Upper lobe of left lung (tissue), 6 donors: ENCODE measurements at regions not wholly inside any gene's neighbourhood (a gene's known extent, or its start where the extent isn't known, plus 50 kb on each side); places are given as distances from the start of the nearest gene placed in this dataset.
"Not testable (repeated sequence)": the region's sequence is repeated elsewhere in the genome, so short reads cannot be mapped to it uniquely, and the experiment has no call there.

Experiments used
- ATAC-seq, 2 donors: fragments of 200-7000 bp; cut with Tn5 transposase; one replicate each; pipeline ENCODE4 v1.9.1; 2022; ENCODE audit warnings: mild to moderate bottlenecking in 2 of 2, moderate library complexity in 2 of 2; ENCODE audit not compliant: low FRiP score in 2 of 2
- DNase-seq, 2 donors: peaks; one replicate each; pipeline ENCODE4 v3.0.0-alpha.2; 2019 to 2020
- H3K27ac ChIP-seq, 4 donors: fragments of 200-600 bp; sonication (generic); one replicate each; pipeline ENCODE4 v1.5.1; 2016 to 2019
- H3K27me3 ChIP-seq, 4 donors: fragments of 200-600 bp; sonication (generic); one replicate each; pipeline ENCODE4 v1.5.1; 2017 to 2019
- H3K36me3 ChIP-seq, 4 donors: fragments of 200-600 bp; sonication (generic); one replicate each; pipeline ENCODE4 v1.5.1; 2016 to 2019
- H3K4me1 ChIP-seq, 4 donors: fragments of 200-600 bp; sonication (generic); one replicate each; pipeline ENCODE4 v1.5.1; 2018 to 2019
- H3K4me3 ChIP-seq, 4 donors: fragments of 200-600 bp; sonication (generic); one replicate each; pipeline ENCODE4 v1.5.1; 2017 to 2019; ENCODE audit warnings: mild to moderate bottlenecking in 2 of 4, moderate library complexity in 1 of 4
- H3K9me3 ChIP-seq, 4 donors: fragments of 200-600 bp; sonication (generic); one replicate each; pipeline ENCODE4 v1.5.1; 2018 to 2019
- EP300 ChIP-seq, 4 donors: sonication (generic); formaldehyde crosslinking; IDR thresholded peaks; one replicate each; pipeline ENCODE4 v1.5.1; 2017; ENCODE audit warnings: antibody characterized with exemption in 4 of 4, control low read depth in 2 of 4
- POLR2A ChIP-seq, 4 donors: fragments of 450-650 bp; IDR thresholded peaks; one replicate each; pipeline ENCODE4 v1.5.1; 2016 to 2017; ENCODE audit warnings: antibody characterized with exemption in 4 of 4, mild to moderate bottlenecking in 2 of 4
- POLR2AphosphoS5 ChIP-seq, 2 donors: sonication (generic); formaldehyde crosslinking; IDR thresholded peaks; one replicate each; pipeline ENCODE4 v1.5.1; 2017; ENCODE audit warnings: antibody characterized with exemption in 2 of 2
- WGBS, 2 donors: methylation state at CpG; one replicate each; pipeline ENCODE4 v1.1.5; 2017 to 2018; 5-methylcytosine and 5-hydroxymethylcytosine counted together
- TF ChIP-seq, protein P1 (sequence below), 6 experiments: fragments of 450-650 bp in 4 of 6; fragments of 200-600 bp in 2 of 6; sonication (generic) in 2 of 6; IDR thresholded peaks; one replicate each; pipeline ENCODE4 v1.5.1; 2016 to 2019; ENCODE audit warnings: antibody characterized with exemption in 6 of 6
- donor health status: DM: no; HTN: no; CAD: no; lungs with moderate emphysema.
- donor health status: DM: no; HTN: yes; CAD: no; lungs with severe emphysema.

DNA sequence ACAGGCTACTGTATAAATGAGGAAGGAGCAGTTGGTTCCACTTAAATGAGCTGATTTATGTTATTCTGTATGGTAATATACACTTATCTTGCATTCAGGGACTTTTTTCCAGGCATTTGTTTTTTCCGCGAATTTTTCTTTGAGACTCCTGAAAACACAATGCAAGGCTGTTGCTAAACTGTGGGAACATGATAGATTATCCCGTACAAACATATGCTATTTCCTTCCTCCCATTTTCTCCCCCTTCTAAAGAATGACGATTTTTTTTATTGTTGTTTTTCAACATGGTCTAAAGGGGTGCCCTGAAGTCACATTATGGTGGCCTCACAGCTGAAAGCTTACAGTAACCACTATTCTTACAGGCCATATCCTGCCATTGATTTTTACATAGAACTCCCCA is 523.9 kb upstream of the NRP1 start:
- peaks cover 0 to 4% (median 2%) of the 10 kb centered on the region in 4 donors for H3K4me1 ChIP-seq
- WGBS, 2 donors = 39 to 52% methylated on average over 4 of the region's 4 CpGs
- H3K36me3 ChIP-seq = no peaks in the 10 kb centered on the region
- H3K4me3 ChIP-seq = no peak overlapping the region
- H3K27ac ChIP-seq = no peak overlapping the region
- no peak for TF ChIP-seq POLR2AphosphoS5 (IDR thresholded peaks at IDR 0.05)
- TF ChIP-seq, protein P1, sequence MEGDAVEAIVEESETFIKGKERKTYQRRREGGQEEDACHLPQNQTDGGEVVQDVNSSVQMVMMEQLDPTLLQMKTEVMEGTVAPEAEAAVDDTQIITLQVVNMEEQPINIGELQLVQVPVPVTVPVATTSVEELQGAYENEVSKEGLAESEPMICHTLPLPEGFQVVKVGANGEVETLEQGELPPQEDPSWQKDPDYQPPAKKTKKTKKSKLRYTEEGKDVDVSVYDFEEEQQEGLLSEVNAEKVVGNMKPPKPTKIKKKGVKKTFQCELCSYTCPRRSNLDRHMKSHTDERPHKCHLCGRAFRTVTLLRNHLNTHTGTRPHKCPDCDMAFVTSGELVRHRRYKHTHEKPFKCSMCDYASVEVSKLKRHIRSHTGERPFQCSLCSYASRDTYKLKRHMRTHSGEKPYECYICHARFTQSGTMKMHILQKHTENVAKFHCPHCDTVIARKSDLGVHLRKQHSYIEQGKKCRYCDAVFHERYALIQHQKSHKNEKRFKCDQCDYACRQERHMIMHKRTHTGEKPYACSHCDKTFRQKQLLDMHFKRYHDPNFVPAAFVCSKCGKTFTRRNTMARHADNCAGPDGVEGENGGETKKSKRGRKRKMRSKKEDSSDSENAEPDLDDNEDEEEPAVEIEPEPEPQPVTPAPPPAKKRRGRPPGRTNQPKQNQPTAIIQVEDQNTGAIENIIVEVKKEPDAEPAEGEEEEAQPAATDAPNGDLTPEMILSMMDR (IDR thresholded peaks at IDR 0.05) = no peak
- no peak for TF ChIP-seq EP300 (IDR thresholded peaks at IDR 0.05)
- no peak for TF ChIP-seq POLR2A (IDR thresholded peaks at IDR 0.05)
- H3K9me3 ChIP-seq = no peaks in the 10 kb centered on the region
- H3K27me3 ChIP-seq = no peaks in the 10 kb centered on the region
- DNase-seq (no peak), ATAC-seq (no peak)

DNA sequence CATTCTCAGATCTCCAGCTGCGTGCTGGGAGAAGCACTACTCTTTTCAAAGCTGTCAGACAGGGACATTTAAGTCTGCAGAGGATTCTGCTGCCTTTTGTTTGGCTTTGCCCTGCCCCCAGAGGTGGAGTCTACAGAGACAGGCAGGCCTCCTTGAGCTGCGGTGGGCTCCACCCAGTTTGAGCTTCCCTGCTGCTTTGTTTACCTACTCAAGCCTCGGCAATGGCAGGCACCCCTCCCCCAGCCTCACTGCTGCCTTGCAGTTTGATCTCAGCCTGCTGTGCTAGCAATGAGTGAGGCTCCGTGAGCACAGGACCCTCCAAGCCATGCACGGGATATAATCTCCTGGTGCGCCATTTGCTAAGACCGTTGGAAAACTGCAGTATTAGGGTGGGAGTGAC is 518.8 kb upstream of the NRP1 start:
- not testable (repeated sequence) for H3K27me3 ChIP-seq, H3K4me3 ChIP-seq, H3K4me1 ChIP-seq, H3K27ac ChIP-seq, H3K9me3 ChIP-seq, H3K36me3 ChIP-seq, ATAC-seq, DNase-seq
- 77 to 100% methylated on average over 2 to 7 of the region's 7 CpGs for WGBS, 2 donors

DNA sequence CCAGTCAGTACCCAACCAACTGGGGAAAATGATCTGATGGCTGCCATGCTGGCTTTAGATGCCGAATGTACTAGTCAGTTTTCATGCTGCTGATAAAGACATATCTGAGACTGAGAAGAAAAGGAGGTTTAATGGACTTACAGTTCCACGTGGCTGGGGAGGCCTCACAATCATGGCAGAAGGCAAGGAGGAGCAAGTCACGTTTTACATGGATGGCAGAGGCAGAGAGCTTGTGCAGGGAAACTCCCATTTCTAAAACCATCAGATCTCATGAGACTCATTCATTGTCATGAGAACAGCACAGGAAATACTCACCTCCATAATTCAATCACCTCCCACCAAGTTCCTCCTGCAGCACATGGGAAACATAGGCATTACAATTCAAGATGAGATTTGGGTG is 508.9 kb upstream of the NRP1 start:
- no peak for DNase-seq
- TF ChIP-seq POLR2AphosphoS5 (IDR thresholded peaks at IDR 0.05) (no peak), POLR2A (IDR thresholded peaks at IDR 0.05) (no peak), EP300 (IDR thresholded peaks at IDR 0.05) (no peak)
- TF ChIP-seq, protein P1 (IDR thresholded peaks at IDR 0.05) = no peak
- Histone ChIP-seq H3K36me3 (no peaks in the 10 kb centered on the region), H3K27me3 (no peaks in the 10 kb centered on the region), H3K4me3 (no peak overlapping the region), H3K9me3 (no peaks in the 10 kb centered on the region), H3K4me1 (no peaks in the 10 kb centered on the region), H3K27ac (no peak overlapping the region)
- ATAC-seq = no peak
- 84 to 90% methylated on average over 3 of the region's 3 CpGs for WGBS, 2 donors

DNA sequence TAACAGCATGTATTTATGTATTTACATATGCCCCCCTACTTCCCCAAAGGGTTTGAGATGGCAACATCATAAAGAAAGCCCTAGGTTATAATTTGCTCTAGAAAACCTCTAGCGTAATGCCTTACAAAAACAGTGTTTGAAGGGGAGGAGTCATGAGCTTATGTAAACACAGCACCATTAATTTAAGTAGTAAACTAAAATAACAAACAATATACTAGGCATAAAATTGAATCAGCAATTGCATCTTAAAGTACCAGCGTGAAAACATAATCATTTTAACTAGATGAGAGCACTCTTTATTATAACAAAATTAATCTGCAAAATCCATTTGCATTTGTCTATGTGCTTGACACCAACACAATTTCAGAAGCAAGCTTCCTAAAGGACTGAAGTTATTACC is 507.2 kb upstream of the NRP1 start:
- TF ChIP-seq, protein P1 (IDR thresholded peaks at IDR 0.05) = no peak
- 90 to 91% methylated on average over 2 of the region's 2 CpGs for WGBS, 2 donors
- H3K4me1 ChIP-seq = no peaks in the 10 kb centered on the region
- ATAC-seq = no peak
- H3K9me3 ChIP-seq = no peaks in the 10 kb centered on the region
- no peak overlapping the region for H3K27ac ChIP-seq
- no peaks in the 10 kb centered on the region for H3K27me3 ChIP-seq
- no peaks in the 10 kb centered on the region for H3K36me3 ChIP-seq
- H3K4me3 ChIP-seq = no peak overlapping the region
- no peak for DNase-seq

DNA sequence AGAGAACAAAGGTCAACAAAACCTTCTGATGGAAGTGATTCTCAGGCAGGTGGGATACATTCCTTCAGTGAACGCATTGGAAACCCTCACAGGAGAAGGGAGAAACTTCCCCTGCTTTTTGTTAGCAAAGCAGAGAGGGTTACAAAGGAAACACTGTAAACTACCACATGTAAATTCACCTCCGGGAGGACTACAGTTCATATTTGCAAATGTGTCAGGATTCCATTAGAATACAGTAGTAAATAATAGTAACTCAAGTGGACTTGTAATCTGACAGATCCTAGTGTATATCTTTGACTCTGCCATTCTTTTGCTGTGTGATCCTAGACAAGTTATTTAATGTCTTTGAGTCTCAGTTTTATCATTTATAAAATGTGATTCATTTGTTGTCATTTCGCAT is 504.3 kb upstream of the NRP1 start:
- Histone ChIP-seq H3K27me3 (no peaks in the 10 kb centered on the region), H3K4me1 (no peaks in the 10 kb centered on the region), H3K4me3 (no peak overlapping the region), H3K9me3 (no peaks in the 10 kb centered on the region), H3K27ac (no peak overlapping the region), H3K36me3 (no peaks in the 10 kb centered on the region)
- WGBS, 2 donors = 86 to 90% methylated on average over 3 of the region's 3 CpGs
- DNase-seq (no peak), ATAC-seq (no peak)
- TF ChIP-seq EP300 (IDR thresholded peaks at IDR 0.05) = no peak
- no peak for TF ChIP-seq POLR2A (IDR thresholded peaks at IDR 0.05)
- TF ChIP-seq, protein P1 (IDR thresholded peaks at IDR 0.05) = no peak
- no peak for TF ChIP-seq POLR2AphosphoS5 (IDR thresholded peaks at IDR 0.05)
